Mucosa of stomach (tissue), 1 donor: ENCODE measurements at regions not wholly inside any gene's neighbourhood (a gene's known extent, or its start where the extent isn't known, plus 50 kb on each side); places are given as distances from the start of the nearest gene placed in this dataset.

Experiments
- H3K27me3 ChIP-seq: one replicate; pipeline ENCODE4 v1.7.0; 2013; ENCODE audit warnings: mild to moderate bottlenecking, low read length; ENCODE audit not compliant: control insufficient read depth, insufficient read depth
- H3K36me3 ChIP-seq: one replicate; pipeline ENCODE4 v1.7.0; 2013; ENCODE audit warnings: low read length; ENCODE audit not compliant: control insufficient read depth, insufficient read depth
- H3K4me1 ChIP-seq: one replicate; pipeline ENCODE4 v1.7.0; 2013; ENCODE audit warnings: mild to moderate bottlenecking, low read length; ENCODE audit not compliant: control insufficient read depth, insufficient read depth
- H3K4me3 ChIP-seq: one replicate; pipeline ENCODE4 v1.7.0; 2013; ENCODE audit warnings: low read length
- H3K9ac ChIP-seq: one replicate; pipeline ENCODE4 v1.7.0; 2013; ENCODE audit warnings: mild to moderate bottlenecking, low read length, moderate library complexity
- H3K9me3 ChIP-seq: one replicate; pipeline ENCODE4 v1.7.0; 2013; ENCODE audit warnings: mild to moderate bottlenecking, low read length, moderate library complexity; ENCODE audit not compliant: control insufficient read depth
- donor health status: Pancreatic carcinoma.

- no peak overlapping the region for H3K9ac ChIP-seq
- H3K36me3 ChIP-seq = no peaks in the 10 kb centered on the region
- H3K4me3 ChIP-seq = no peak overlapping the region
- H3K9me3 ChIP-seq = no peaks in the 10 kb centered on the region
- H3K4me1 ChIP-seq = no peaks in the 10 kb centered on the region
- no peaks in the 10 kb centered on the region for H3K27me3 ChIP-seq
Measured at GRCh38 chr6:156658186-156658965, 118.8 kb upstream of the ARID1B start.

GRCh38 chr6:156657296-156657695, 119.9 kb upstream of the ARID1B start:
- Histone ChIP-seq H3K27me3 (no peaks in the 10 kb centered on the region), H3K4me1 (no peaks in the 10 kb centered on the region)

GRCh38 chr6:156654919-156655918, 122.0 kb upstream of the ARID1B start:
- H3K4me3 ChIP-seq = no peak overlapping the region
- no peaks in the 10 kb centered on the region for H3K9me3 ChIP-seq
- H3K4me1 ChIP-seq = no peaks in the 10 kb centered on the region
- H3K36me3 ChIP-seq = no peaks in the 10 kb centered on the region
- no peak overlapping the region for H3K9ac ChIP-seq
- no peaks in the 10 kb centered on the region for H3K27me3 ChIP-seq

More at GRCh38 chr6:156657296-156657695, 119.9 kb upstream of the ARID1B start:
- Histone ChIP-seq H3K36me3 (no peaks in the 10 kb centered on the region), H3K4me3 (no peak overlapping the region), H3K9ac (no peak overlapping the region), H3K9me3 (no peaks in the 10 kb centered on the region)

DNA sequence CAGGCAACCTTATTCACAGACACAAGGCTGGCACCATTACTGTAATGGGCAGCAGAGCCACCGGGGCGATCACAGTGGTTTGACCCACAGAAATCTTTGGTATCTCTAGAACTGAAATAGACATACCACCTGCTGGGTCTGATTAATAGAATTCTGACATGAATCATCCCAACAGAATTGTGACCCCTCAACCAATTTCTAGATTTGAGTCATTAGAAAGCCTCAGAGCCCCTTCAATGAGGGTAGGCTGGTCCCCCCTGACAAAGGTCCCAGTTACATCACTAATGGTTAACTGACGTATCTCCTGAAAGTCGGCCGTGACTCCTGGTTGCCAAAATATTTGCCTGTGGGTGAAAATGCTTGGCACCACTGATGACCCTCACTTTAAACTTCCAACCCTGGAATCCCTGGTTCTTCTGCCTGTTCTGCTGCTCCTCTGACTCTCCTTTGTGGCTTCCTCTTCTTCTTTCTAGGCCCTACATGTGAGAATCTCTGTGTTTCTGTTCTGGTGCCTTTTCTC, 124.9 kb upstream of the ARID1B start:
- Histone ChIP-seq H3K4me1 (no peaks in the 10 kb centered on the region), H3K36me3 (no peaks in the 10 kb centered on the region), H3K9ac (no peak overlapping the region), H3K27me3 (no peaks in the 10 kb centered on the region), H3K4me3 (no peak overlapping the region), H3K9me3 (no peaks in the 10 kb centered on the region)

DNA sequence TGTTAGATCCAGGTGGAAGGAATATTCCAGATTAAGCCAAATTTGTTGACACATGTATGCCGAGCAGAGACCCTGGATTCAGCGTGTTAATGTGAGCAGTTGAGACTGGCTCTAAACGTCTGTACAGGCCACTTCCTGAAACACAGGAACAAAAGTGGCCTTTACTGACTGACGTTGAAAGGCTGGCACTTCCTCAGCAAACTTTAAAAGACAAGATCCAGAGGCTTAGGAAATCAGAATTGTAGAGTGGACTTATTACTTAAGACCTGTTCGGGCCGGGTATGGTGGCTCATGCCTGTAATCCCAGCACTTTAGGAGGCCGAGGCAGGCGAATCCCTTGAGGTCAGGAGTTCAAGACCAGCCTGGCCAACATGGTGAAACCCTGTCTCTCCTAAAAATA, 125.7 kb upstream of the ARID1B start:
- H3K9me3 ChIP-seq = no peaks in the 10 kb centered on the region
- H3K4me1 ChIP-seq = no peaks in the 10 kb centered on the region

DNA sequence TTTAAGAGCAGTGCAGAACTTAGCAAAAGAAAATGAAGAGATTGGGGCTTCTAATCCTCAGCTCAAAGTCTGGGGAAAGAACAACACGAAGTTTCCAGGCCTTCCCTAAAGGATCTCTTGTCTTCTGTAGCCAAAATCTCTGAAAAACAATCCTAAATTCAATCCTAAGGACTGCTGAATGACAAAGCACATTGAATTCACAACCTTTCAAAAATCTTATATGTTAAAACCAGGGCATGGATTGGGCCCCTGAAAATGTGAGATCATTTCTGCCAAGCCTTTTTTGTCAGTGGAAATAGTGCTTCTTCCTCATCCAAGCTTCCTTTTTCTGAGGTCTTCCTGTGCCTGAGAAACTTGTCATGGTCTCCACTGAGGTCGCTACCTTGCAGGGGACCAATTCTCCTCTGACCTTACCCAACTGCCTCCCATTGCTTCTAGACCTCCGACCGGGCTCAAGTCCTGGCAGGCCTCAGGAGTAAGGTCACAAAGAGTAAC, 126.2 kb upstream of the ARID1B start:
- Histone ChIP-seq H3K4me3 (no peak overlapping the region), H3K9ac (no peak overlapping the region), H3K27me3 (no peaks in the 10 kb centered on the region), H3K36me3 (no peaks in the 10 kb centered on the region), H3K4me1 (no peaks in the 10 kb centered on the region), H3K9me3 (no peaks in the 10 kb centered on the region)

More for the DNA sequence above, 125.7 kb upstream of the ARID1B start:
- Histone ChIP-seq H3K36me3 (no peaks in the 10 kb centered on the region), H3K4me3 (no peak overlapping the region), H3K9ac (no peak overlapping the region), H3K27me3 (no peaks in the 10 kb centered on the region)

- no peak overlapping the region for H3K9ac ChIP-seq
- no peaks in the 10 kb centered on the region for H3K9me3 ChIP-seq
- H3K4me3 ChIP-seq = no peak overlapping the region
- H3K36me3 ChIP-seq = no peaks in the 10 kb centered on the region
- H3K4me1 ChIP-seq = no peaks in the 10 kb centered on the region
- H3K27me3 ChIP-seq = no peaks in the 10 kb centered on the region
Measured at GRCh38 chr6:156648616-156649015, 128.6 kb upstream of the ARID1B start.

- H3K9me3 ChIP-seq = no peaks in the 10 kb centered on the region
Measured at GRCh38 chr6:156647991-156648390, 129.2 kb upstream of the ARID1B start.

DNA sequence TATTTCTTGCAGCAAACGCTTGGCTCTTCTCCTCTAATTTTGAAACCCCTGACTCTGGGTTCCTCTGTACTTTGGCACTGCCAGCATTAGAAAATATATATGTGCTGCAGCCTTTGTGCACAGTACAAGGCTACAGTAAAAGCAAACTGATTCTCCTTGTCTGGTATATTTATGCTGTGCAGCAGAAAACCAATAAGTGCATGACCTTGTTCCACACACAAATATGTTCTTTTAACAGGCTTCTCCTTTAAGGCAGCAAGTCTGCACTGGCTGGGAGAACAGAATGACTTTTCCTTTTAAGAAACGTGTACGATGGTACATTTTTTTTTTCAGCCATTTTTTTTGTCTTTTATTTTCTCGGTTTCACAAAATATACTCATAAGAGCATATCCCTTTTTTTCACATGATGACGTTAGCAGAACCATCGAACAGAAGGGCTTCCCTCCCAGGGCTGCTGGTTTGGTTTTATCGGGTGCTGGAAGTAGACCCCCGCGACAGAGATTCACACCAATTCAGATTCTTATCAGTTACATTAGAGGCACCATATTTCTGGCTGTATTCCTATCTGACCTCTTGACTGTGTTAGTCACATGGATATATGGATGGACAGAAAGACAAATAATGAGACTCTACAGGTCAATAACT, 129.9 kb upstream of the ARID1B start:
- H3K36me3 ChIP-seq = no peaks in the 10 kb centered on the region
- H3K4me3 ChIP-seq = no peak overlapping the region
- no peaks in the 10 kb centered on the region for H3K9me3 ChIP-seq
- H3K4me1 ChIP-seq = no peaks in the 10 kb centered on the region
- no peak overlapping the region for H3K9ac ChIP-seq
- no peaks in the 10 kb centered on the region for H3K27me3 ChIP-seq

More at GRCh38 chr6:156647991-156648390, 129.2 kb upstream of the ARID1B start:
- Histone ChIP-seq H3K4me3 (no peak overlapping the region), H3K4me1 (no peaks in the 10 kb centered on the region), H3K27me3 (no peaks in the 10 kb centered on the region), H3K36me3 (no peaks in the 10 kb centered on the region), H3K9ac (no peak overlapping the region)

DNA sequence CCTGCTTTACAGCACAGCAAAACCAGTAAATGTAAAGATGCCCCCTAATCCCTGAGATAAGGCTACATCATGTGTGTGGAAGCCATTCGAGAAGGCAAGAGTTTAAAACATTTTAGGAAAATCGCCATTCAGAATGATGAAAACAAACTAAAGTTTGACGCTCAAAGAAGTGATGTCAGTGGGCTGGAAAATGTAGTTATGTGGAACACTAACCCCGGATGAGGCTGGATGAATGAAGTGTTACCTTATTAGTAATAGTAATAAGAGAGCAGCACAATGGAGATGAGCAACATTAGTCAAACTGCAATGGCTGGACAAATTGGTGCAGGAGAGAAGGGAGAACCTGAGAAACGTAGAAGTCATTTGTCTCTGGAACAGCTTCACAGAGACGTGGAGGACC, 130.7 kb upstream of the ARID1B start:
- Histone ChIP-seq H3K4me1 (no peaks in the 10 kb centered on the region), H3K27me3 (no peaks in the 10 kb centered on the region), H3K9me3 (peaks cover 3% of the 10 kb centered on the region), H3K36me3 (no peaks in the 10 kb centered on the region), H3K4me3 (no peak overlapping the region), H3K9ac (no peak overlapping the region)

DNA sequence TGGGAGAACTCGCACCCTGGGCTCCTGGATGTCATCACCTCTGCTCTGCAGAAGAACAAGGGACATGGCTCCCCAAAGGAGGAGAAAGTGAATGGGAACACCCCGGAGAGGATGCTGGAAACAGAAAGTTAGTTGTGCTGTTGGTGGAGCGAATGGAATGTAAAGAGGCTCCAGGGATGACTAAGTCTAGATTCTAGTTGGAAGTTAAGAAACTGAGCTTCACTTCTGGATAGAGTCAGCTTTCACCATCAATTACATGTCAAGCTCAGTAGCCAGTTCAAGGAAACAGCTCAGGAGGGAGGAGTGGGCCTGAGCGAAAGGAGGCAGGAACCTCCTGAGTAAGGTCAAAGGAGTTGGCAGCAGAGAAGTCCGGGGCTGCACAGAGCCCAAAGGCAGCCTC, 132.1 kb upstream of the ARID1B start:
- no peak overlapping the region for H3K4me3 ChIP-seq
- no peaks in the 10 kb centered on the region for H3K4me1 ChIP-seq
- H3K36me3 ChIP-seq = no peaks in the 10 kb centered on the region
- no peak overlapping the region for H3K9ac ChIP-seq
- H3K9me3 ChIP-seq = peaks cover 6% of the 10 kb centered on the region
- H3K27me3 ChIP-seq = no peaks in the 10 kb centered on the region
